Skeletal muscle satellite cell (primary cell): ENCODE measurements at regions not wholly inside any gene's neighbourhood (a gene's known extent, or its start where the extent isn't known, plus 50 kb on each side); places are given as distances from the start of the nearest gene placed in this dataset.
A peak's percentile ranks its signal among the peaks of the same experiment; 100 is the strongest.
"Not testable (repeated sequence)": the region's sequence is repeated elsewhere in the genome, so short reads cannot be mapped to it uniquely, and the experiment has no call there.

Experiments
- H3K27me3 ChIP-seq: 2 replicates; pipeline ENCODE4 v1.7.0; 2013; ENCODE audit warnings: low read length; ENCODE audit not compliant: control insufficient read depth, insufficient read depth
- H3K36me3 ChIP-seq: 2 replicates; pipeline ENCODE4 v1.7.0; 2013; ENCODE audit warnings: mild to moderate bottlenecking, control low read depth, low read length; ENCODE audit not compliant: insufficient read depth
- H3K4me1 ChIP-seq: 2 replicates; pipeline ENCODE4 v1.7.0; 2013; ENCODE audit warnings: low read length; ENCODE audit not compliant: control insufficient read depth, insufficient read depth
- H3K4me2 ChIP-seq: 2 replicates; pipeline ENCODE4 v1.7.0; 2013; ENCODE audit warnings: mild to moderate bottlenecking, low read length
- H3K4me3 ChIP-seq: 2 replicates; pipeline ENCODE4 v1.7.0; 2013; ENCODE audit warnings: low read length
- H3K9ac ChIP-seq: 2 replicates; pipeline ENCODE4 v1.7.0; 2013; ENCODE audit warnings: mild to moderate bottlenecking, low read depth, low read length, moderate library complexity
- H3K9me3 ChIP-seq: replicated peaks from 2 replicates; pipeline ENCODE4 v1.7.0; 2013; ENCODE audit warnings: mild to moderate bottlenecking, control low read depth, low read length

DNA sequence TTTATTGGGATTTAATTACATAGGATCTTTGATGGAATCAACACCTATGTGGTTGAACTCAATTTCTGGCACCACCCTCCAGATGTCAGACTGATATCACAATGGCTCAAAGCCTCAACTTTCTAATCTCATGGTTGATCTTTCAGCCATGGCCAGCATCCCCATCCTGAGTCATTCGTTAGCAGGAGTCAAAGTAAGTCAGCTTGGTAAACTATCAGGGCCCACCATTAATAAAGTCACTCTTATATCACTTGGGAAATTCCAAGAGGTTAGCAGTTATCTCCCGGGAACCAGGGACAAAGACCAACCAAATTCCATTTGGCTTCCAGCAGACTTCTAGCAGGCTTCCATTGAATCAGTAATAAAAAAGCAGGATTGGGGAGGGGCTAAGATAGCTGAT is 50.7 kb upstream of the TNFSF4 start:
- H3K9ac ChIP-seq, result no peak overlapping the region

DNA sequence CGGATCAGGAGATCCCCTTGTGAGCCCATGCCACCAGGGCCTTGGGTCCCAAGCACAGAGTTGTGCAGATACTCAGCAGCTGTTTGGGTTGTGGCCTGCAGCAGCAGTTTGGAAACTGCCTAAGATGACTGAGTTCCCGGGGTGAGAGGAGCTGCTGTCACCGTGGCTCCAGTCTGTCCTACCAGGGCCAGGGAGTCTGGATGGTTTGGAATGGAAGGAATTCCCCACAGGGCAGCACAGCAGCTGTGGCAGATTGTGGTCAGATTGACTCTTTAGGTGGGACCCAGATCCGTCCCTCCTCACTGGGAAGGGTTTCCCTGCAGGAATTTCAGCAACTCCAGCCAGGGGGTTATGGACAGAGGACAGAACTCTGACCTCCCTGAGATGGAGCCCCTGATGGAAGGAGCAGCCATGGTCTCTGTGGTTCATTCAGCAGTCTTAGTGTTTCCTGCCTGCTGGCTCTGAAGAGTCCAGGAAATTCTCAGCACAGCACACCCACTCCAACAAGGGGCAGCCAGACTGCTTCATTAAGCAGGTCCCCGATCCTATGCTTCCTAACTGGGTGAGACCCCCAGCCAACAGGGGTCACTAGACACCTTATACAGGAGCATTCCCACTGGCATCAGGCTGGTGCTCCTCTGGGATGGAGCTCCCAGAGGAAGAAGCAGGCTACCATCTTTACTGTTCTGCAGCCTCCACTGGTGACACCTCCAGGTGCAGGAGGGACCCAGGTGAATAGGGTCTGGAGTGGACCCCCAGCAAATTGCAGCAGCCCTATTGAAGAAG is 51.5 kb upstream of the TNFSF4 start:
- no peak overlapping the region for H3K4me2 ChIP-seq
- H3K36me3 ChIP-seq, result no peaks in the 10 kb centered on the region
- H3K9ac ChIP-seq, result no peak overlapping the region
- no peak overlapping the region for H3K4me3 ChIP-seq
- no peaks in the 10 kb centered on the region for H3K27me3 ChIP-seq
- no peaks in the 10 kb centered on the region for H3K9me3 ChIP-seq
- peaks cover 8% of the 10 kb centered on the region for H3K4me1 ChIP-seq

More for the DNA sequence above, 50.7 kb upstream of the TNFSF4 start:
- Histone ChIP-seq H3K4me1 (peaks cover 8% of the 10 kb centered on the region), H3K4me3 (no peak overlapping the region), H3K36me3 (no peaks in the 10 kb centered on the region), H3K4me2 (no peak overlapping the region), H3K27me3 (no peaks in the 10 kb centered on the region), H3K9me3 (no peaks in the 10 kb centered on the region)

DNA sequence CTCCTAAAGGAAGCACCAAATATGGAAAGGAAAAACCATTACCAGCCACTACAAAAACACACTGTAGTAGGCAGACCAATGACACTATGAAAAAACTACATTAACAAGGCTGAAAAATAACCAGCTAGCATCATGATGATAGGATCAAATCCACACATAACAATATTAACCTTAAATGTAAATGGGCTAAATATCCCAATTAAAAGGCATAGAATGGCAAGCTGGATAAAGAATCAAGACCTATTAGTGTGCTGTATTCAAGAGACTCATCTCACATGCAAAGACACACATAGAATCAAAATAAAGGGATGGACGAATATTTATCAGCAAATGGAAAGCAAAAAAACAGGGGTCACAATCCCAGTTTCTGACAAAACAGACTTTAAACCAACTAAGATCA is 53.2 kb upstream of the TNFSF4 start:
- not testable (repeated sequence) for H3K36me3 ChIP-seq, H3K9me3 ChIP-seq, H3K4me1 ChIP-seq, H3K9ac ChIP-seq, H3K4me3 ChIP-seq, H3K4me2 ChIP-seq, H3K27me3 ChIP-seq

DNA sequence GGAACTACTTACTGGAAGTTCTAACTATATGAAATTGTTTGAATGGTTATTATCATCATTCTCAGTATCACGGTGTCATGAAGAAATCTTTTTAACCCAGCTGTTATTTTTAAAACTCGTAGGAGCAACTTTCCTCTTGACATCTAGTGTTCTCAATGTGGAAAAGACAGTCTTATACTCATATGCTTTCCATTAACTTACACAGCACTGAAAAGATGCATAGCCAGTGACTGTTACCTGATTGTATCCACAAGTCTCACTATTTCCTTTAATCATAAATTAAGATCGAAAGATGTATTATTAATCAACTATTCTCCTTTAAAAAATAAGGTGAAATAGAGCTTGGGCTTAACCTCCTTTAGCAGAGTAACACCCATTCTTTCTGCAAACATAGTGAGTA is 59.7 kb upstream of the TNFSF4 start:
- Histone ChIP-seq H3K4me1 (peaks cover 32% of the 10 kb centered on the region), H3K27me3 (no peaks in the 10 kb centered on the region), H3K9ac (no peak overlapping the region), H3K4me3 (no peak overlapping the region), H3K36me3 (no peaks in the 10 kb centered on the region), H3K4me2 (no peak overlapping the region), H3K9me3 (no peaks in the 10 kb centered on the region)

DNA sequence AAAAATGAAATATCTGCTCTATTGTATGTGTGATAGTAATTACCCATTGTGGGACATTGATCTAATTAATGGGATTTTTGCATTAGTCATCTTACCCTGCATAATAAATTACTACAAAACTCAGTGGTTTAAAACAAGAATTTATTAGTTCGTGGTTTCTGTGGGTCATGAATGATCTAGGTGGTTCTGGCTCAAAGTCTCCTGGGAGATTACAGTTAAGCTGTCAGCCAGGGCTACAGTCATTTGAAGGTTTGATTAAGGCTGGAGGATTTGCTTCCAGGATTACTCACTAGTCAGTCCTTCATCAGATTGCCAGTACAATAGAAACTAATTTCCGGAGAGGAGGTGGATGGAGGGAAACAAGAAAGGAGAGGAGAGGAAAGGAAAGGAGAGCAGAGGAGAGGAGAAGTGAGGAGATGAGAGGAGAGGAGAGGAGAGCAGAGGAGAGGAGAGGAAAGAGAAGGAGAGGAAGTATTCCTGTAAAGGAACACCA is 60.4 kb upstream of the TNFSF4 start:
- peaks cover 32% of the 10 kb centered on the region for H3K4me1 ChIP-seq
- no peaks in the 10 kb centered on the region for H3K27me3 ChIP-seq
- no peaks in the 10 kb centered on the region for H3K36me3 ChIP-seq
- H3K9ac ChIP-seq, result no peak overlapping the region
- no peaks in the 10 kb centered on the region for H3K9me3 ChIP-seq
- H3K4me3 ChIP-seq, result no peak overlapping the region
- no peak overlapping the region for H3K4me2 ChIP-seq

DNA sequence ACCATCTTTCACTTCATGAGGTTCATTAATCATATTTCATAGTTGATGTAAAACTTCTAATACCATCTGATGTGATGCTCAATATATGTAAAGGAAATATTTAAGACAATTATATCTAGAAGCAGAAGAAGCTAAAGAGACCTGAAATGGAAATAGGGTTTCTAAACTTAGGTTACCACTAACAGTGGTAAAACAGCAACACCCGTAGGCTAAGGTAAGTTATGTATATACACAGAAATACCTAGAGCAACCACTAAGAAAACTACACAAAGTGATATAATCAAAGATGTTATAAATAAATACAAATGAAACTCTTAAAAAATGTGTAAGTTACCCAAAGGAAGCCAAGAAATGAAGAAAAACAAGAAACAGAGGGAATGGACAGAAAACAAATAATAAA is 61.1 kb upstream of the TNFSF4 start:
- Histone ChIP-seq H3K4me3 (no peak overlapping the region), H3K9me3 (no peaks in the 10 kb centered on the region), H3K4me1 (peaks cover 32% of the 10 kb centered on the region), H3K9ac (no peak overlapping the region), H3K27me3 (no peaks in the 10 kb centered on the region), H3K4me2 (no peak overlapping the region), H3K36me3 (no peaks in the 10 kb centered on the region)

DNA sequence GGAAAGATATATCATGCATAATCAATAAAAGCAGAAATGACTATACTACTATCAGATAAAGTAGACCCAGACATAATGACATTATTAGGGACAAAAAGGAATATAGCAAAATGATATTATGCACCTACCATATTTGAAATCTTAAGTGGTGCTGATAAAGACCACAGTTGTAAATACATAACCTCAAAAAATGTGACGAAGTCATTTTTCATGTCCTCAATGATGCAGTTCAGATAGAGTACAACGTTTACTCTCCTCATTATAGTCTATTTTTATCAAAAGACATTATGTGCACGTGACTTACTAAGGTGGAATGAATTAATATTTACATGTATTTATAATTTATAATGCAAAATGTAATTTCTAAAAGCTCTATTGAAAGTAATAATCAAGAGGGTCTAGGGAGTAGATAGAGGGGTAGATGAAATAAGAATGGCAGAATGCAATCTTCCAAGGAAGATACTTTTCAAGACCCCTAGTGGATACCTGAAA is 61.7 kb upstream of the TNFSF4 start:
- Histone ChIP-seq H3K4me3 (no peak overlapping the region), H3K9ac (no peak overlapping the region), H3K4me1 (peaks cover 32% of the 10 kb centered on the region)

DNA sequence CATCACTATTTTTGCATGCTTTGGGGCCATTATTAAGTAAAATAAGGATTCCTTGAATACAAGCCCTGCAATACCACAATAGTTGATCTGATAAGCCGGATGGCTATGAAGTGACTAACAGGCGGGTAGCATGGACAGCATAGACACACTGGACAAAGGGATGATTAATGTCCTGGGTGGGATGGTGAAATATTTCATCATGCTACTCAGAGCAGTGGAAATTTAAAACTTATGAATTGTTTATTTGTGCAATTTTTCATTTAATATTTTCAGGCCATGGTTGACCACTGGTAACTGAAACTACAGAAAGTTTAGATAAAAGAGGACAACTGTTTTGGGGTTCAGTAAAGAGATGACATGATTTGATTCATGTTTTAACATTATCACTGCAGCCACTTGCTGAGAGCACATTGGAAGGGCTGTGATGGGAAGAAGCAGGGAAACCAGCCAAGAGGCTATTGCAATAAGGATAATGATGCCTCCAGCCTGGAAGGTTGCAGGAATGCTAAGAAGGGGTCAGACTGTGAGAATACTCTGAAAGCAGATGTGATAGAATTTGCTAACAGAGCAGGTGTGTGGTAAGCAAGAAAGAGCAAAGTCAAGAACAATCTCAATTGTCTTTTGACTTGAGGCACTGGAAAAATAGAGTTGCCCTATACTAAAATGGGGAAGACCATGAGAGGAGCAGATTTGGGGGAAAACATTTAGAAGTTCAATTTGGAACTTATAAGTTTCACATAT is 62.5 kb upstream of the TNFSF4 start:
- Histone ChIP-seq H3K9me3 (no peaks in the 10 kb centered on the region), H3K4me2 (peak overlapping the region; percentile 39), H3K4me3 (no peak overlapping the region), H3K36me3 (no peaks in the 10 kb centered on the region), H3K27me3 (no peaks in the 10 kb centered on the region), H3K4me1 (peaks cover 32% of the 10 kb centered on the region), H3K9ac (no peak overlapping the region)

More for the DNA sequence above, 61.7 kb upstream of the TNFSF4 start:
- Histone ChIP-seq H3K9me3 (no peaks in the 10 kb centered on the region), H3K36me3 (no peaks in the 10 kb centered on the region), H3K4me2 (peak overlapping the region; percentile 24), H3K27me3 (no peaks in the 10 kb centered on the region)

DNA sequence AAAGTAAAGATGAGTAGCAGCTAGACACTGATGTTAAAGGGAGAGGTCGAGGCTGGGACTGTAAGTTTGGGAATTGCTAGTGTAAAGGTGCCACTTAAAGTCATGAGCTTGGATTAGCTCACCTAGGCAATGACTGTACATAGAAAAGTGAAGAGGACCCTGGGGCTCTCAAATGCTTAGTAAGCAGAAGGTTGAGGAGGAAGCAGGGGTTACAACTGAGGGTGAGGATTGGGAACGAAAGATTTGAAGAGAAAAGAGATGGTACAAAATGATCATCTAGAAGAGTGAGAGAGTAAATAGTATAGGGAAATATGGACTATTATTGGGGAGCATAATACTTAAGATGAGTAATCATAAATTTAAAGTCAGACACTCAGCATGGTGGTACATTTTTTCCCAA is 63.1 kb upstream of the TNFSF4 start:
- H3K4me1 ChIP-seq, result peaks cover 32% of the 10 kb centered on the region
- H3K36me3 ChIP-seq, result no peaks in the 10 kb centered on the region
- H3K4me3 ChIP-seq, result no peak overlapping the region
- no peak overlapping the region for H3K4me2 ChIP-seq
- no peaks in the 10 kb centered on the region for H3K27me3 ChIP-seq
- H3K9me3 ChIP-seq, result no peaks in the 10 kb centered on the region
- no peak overlapping the region for H3K9ac ChIP-seq

DNA sequence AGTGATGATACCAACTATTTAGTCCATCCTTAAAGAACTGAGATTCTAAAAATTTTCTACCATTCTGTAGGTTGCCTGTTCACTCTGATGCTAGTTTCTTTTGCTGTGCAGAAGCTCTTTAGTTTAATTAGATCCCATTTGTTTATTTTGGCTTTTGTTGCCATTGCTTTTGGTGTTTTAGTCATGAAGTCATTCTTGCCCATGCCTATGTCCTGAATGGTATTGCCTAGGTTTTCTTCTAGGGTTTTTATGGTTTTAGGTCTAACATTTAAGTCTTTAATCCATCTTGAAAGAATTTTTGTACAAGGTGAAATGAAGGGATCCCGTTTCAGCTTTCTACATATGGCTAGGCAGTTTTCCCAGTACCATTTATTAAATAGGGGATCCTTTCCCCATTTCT is 63.9 kb upstream of the TNFSF4 start:
- H3K4me2 ChIP-seq, H3K27me3 ChIP-seq, H3K36me3 ChIP-seq, H3K9me3 ChIP-seq, H3K4me3 ChIP-seq, H3K9ac ChIP-seq: not testable (repeated sequence)
- H3K4me1 ChIP-seq, result peaks cover 32% of the 10 kb centered on the region

DNA sequence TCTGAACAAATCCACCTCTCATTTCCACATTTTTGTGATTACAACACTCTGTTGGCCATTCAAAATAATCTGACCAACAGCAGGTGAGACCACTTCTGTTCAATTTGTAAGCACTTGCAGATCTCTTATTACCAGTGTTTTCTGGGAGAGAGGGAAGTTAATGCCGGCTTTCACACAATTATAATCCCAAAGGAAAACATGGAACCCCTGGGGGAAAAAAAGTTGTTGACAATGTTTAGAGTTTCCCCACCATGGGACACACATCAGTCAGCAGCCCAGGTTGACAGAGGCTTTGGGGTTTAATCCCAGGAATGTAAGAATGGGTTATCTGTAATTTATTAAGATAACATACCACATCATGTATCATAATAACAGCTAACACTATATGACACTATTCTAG is 68.4 kb upstream of the TNFSF4 start:
- H3K9ac ChIP-seq, result no peak overlapping the region
- no peaks in the 10 kb centered on the region for H3K9me3 ChIP-seq
- H3K27me3 ChIP-seq, result no peaks in the 10 kb centered on the region

More for the DNA sequence above, 68.4 kb upstream of the TNFSF4 start:
- Histone ChIP-seq H3K4me1 (peaks cover 1% of the 10 kb centered on the region), H3K4me2 (no peak overlapping the region), H3K4me3 (no peak overlapping the region), H3K36me3 (no peaks in the 10 kb centered on the region)
